HUES6 (cell line): ENCODE measurements at regions not wholly inside any gene's neighbourhood (a gene's known extent, or its start where the extent isn't known, plus 50 kb on each side); places are given as distances from the start of the nearest gene placed in this dataset.

Source experiments
- H3K27ac ChIP-seq: 2 replicates; pipeline ENCODE4 v1.7.0; 2013; ENCODE audit warnings: low read depth, mild to moderate bottlenecking, low read length, inconsistent platforms
- H3K27me3 ChIP-seq: 2 replicates; pipeline ENCODE4 v1.6.1; 2013; ENCODE audit warnings: low read length; ENCODE audit not compliant: control insufficient read depth, insufficient read depth
- H3K36me3 ChIP-seq: 2 replicates; pipeline ENCODE4 v1.6.1; 2013; ENCODE audit warnings: low read length; ENCODE audit not compliant: control insufficient read depth, insufficient read depth
- H3K4me1 ChIP-seq: 2 replicates; pipeline ENCODE4 v1.6.1; 2013; ENCODE audit warnings: low read length; ENCODE audit not compliant: control insufficient read depth, insufficient read depth
- H3K4me3 ChIP-seq: 2 replicates; pipeline ENCODE4 v1.5.1; 2013; ENCODE audit warnings: low read depth, low read length
- H3K9ac ChIP-seq: one replicate; pipeline ENCODE4 v1.6.1; 2013; ENCODE audit warnings: mild to moderate bottlenecking, low read length
- H3K9me3 ChIP-seq: 2 replicates; pipeline ENCODE4 v1.6.1; 2013; ENCODE audit warnings: low read depth, low read length; ENCODE audit not compliant: control insufficient read depth, insufficient read depth

DNA sequence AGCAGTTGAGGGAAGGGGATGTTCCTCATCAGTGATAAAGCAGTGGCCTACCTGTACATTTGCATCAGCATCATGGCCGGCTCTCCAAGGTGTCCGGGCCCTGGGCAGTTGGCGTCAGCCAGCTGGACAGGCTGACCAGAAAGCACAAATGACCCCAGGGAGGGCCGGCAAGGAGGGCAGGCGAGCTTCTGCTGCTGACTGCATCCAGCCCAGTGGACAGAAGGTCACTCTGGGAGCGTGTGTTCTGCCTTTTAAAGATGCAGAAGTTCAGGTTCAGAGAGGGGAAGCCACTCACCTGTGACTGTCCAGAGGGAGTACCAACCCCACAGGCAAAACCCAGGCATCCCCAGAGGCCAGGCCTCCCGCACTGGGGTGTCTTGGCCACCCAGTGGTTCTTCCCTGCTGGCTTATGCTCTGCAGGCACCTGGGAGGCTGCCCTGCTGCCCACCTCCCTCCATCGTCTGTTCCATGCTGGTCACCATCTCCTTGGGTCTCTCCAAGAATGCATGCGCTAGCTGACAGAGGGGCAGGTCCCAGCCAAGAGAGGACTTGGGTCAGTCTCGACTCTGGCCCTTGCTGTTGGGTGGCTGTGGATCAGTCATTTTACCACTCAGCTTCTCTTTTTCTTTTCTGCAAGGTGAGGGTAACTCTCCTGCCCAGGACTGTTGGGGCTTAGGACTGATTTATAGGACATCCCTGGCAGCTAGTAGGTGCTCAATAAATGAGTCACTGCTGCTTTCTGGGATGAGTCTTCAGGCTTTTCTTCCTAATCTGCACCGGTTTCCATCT is 89.9 kb downstream of the INHBB start:
- H3K27me3 ChIP-seq = peaks cover 80% of the 10 kb centered on the region
- H3K27ac ChIP-seq = no peak overlapping the region
- H3K4me3 ChIP-seq = no peak overlapping the region
- no peaks in the 10 kb centered on the region for H3K9me3 ChIP-seq
- H3K4me1 ChIP-seq = peaks cover 16% of the 10 kb centered on the region
- H3K36me3 ChIP-seq = no peaks in the 10 kb centered on the region
- H3K9ac ChIP-seq = no peak overlapping the region

DNA sequence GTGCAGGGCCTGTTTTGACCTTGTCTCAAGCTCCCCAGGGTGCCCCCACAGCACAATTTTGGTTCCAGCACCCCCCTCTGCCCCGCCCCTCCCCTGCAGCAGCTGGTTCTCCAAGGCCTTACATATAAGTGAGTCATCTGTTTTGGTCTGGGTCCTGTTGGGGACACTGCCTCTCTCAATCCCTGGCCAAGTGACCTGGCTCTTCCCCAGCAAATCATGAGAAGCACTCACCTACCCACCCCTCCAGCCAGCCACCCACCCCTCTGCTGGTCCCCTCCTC is 90.5 kb downstream of the INHBB start:
- peaks cover 80% of the 10 kb centered on the region for H3K27me3 ChIP-seq
- no peak overlapping the region for H3K9ac ChIP-seq
- peaks cover 16% of the 10 kb centered on the region for H3K4me1 ChIP-seq

DNA sequence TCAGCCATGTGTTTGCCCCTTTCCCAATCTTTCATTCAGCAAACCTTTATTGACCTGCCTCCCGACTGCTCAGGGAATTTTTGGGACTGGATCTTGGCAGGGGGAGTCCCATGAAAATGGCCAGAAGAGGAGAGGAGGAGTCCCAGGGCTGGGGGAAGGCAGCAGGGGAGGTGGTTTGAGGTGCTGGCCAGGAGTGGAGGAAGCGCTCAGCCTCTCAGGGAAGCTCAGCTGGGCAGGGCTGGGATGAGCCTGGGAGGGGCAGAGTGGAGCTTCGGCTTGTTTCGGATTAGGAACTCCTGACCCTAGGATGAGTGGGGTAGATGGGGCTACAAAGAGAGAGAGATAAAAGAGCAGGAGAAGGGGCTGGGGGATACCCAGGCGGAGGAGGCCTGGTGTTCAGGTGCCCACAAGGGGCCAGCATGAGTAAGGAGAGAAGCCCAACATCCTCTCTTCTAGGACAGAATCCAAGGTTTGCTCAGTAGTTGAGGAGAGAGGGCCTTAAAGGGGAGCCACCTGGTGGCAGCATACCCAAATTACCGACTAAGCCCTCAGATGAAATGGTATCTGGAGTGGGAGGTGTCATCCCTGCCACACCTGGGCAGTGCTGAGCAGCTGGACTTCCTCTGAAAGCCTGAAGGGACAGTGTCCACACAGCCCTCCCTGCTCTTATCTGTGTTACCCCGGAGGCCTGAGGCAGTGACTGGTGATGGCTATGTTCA is 91.1 kb downstream of the INHBB start:
- H3K9me3 ChIP-seq = no peaks in the 10 kb centered on the region
- H3K9ac ChIP-seq = no peak overlapping the region
- H3K27me3 ChIP-seq = peaks cover 83% of the 10 kb centered on the region
- no peaks in the 10 kb centered on the region for H3K36me3 ChIP-seq
- H3K4me1 ChIP-seq = peaks cover 16% of the 10 kb centered on the region
- no peak overlapping the region for H3K27ac ChIP-seq
- H3K4me3 ChIP-seq = no peak overlapping the region

More for the DNA sequence above, 90.5 kb downstream of the INHBB start:
- no peak overlapping the region for H3K4me3 ChIP-seq
- H3K27ac ChIP-seq = no peak overlapping the region
- H3K9me3 ChIP-seq = no peaks in the 10 kb centered on the region
- no peaks in the 10 kb centered on the region for H3K36me3 ChIP-seq

DNA sequence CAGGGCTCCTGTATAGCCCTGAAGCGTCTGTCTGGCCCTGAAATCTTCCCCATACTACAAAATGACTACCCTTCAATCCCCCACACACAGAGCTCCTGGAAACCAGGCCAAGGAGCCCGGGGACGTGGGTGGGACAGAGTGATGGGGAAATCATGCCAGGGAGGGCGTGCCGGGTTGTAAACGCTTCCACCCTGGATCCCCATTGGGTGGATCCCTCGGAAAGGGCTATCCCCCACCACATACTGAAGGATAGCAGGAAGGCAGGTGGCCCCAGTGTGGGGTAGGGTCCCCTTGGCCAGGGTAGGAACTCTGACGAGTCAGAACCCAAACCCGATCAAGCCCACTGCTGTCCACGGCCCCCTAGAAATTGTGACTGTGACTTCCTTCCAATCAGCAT is 91.7 kb downstream of the INHBB start:
- H3K9me3 ChIP-seq = no peaks in the 10 kb centered on the region
- H3K9ac ChIP-seq = no peak overlapping the region
- H3K27ac ChIP-seq = no peak overlapping the region
- H3K4me1 ChIP-seq = peaks cover 18% of the 10 kb centered on the region
- no peaks in the 10 kb centered on the region for H3K36me3 ChIP-seq
- H3K4me3 ChIP-seq = no peak overlapping the region
- peaks cover 89% of the 10 kb centered on the region for H3K27me3 ChIP-seq

DNA sequence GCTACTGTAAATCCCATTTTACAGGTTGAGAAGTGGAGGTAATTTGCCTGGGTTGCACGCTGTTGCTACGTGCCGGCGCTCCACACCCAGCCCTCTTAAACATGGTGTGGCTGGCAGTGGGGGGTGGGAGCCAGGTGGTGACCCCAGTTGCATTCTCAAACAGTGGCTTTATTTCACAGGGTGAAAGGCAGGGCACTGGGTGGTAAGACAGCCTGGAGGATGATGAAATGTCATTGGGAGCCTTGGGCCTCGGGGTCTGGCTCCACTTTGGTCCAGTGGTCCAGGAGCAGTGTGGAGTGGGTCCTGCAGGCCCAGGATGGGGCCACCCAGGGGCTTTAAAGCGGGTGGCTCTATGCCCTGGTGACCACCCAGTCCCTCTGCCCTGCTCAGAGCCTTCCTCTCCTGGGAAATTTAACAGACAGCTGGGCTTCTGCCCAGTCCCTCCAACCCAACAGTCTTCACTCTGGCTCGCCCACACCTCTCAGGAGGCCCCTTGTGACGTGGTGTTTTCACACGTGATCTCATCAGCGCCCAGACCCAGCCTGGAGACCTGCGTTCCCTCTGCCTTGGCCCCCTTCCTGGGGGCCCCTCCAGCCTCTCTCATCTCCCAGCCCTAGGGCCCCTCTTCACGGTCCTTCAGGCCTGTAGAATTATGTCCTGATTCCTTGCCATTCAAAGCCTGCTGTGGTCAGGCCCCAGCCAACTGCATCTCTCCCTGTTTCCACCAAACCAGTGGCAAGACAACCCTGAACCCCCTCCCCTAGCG is 92.5 kb downstream of the INHBB start:
- H3K4me3 ChIP-seq = no peak overlapping the region
- peaks cover 92% of the 10 kb centered on the region for H3K27me3 ChIP-seq
- H3K9me3 ChIP-seq = no peaks in the 10 kb centered on the region
- no peak overlapping the region for H3K27ac ChIP-seq
- peaks cover 24% of the 10 kb centered on the region for H3K4me1 ChIP-seq
- no peak overlapping the region for H3K9ac ChIP-seq
- no peaks in the 10 kb centered on the region for H3K36me3 ChIP-seq

DNA sequence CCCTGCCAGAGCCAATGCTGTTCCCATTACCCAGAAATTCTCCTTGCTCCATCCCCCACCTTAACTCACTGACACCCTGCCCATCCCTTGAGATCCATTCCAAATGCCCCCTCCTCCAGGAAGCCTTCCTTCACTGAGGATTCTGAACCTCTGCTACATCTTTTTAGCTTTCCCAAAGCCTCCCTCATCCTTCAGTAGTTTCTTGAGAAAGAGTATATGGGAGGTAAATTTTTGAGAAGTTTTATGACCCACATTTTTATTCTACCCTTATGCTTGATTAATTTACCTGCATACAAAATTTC is 93.1 kb downstream of the INHBB start:
- peaks cover 92% of the 10 kb centered on the region for H3K27me3 ChIP-seq

DNA sequence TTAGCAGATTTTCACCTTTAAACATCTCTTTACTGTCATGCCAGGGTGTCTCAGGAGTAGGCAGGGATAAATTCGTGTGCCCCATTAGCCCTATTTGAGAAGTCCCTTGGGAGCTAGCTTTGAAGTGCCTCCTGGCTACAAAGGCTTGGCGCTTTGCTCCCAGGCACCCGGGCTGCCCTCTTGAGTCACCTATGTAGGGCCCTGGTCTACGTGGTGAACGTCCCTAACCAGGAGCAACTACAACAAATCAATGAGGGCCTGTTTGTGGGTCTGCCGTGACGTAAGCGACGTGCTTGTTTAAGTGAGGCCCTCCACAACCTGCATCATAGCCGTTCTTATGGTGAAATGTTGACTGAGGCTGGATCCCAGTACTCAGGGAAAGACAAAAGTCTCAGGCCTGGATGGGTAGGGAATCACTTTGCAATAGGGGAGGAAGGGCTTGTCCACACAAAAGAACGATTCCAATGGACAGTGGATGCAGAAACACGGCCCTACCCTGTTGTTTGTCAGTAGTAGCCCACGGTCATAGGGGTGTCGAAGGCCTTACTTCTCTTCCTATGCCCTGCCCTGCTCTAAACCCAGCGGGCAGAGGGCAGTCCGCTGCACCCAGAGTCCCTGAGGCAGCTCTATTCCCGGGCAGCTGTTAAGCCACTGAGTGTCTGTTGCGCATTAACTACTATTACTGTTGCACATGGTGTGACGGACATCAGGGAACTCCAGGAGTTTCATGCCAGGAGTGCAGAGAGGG is 93.9 kb downstream of the INHBB start:
- Histone ChIP-seq H3K4me3 (no peak overlapping the region), H3K27ac (no peak overlapping the region), H3K9ac (no peak overlapping the region), H3K4me1 (peaks cover 17% of the 10 kb centered on the region), H3K27me3 (peaks cover 92% of the 10 kb centered on the region), H3K36me3 (no peaks in the 10 kb centered on the region), H3K9me3 (no peaks in the 10 kb centered on the region)

More for the DNA sequence above, 93.1 kb downstream of the INHBB start:
- H3K4me3 ChIP-seq = no peak overlapping the region
- H3K36me3 ChIP-seq = no peaks in the 10 kb centered on the region
- no peak overlapping the region for H3K9ac ChIP-seq
- no peak overlapping the region for H3K27ac ChIP-seq
- H3K9me3 ChIP-seq = no peaks in the 10 kb centered on the region
- H3K4me1 ChIP-seq = peaks cover 24% of the 10 kb centered on the region

DNA sequence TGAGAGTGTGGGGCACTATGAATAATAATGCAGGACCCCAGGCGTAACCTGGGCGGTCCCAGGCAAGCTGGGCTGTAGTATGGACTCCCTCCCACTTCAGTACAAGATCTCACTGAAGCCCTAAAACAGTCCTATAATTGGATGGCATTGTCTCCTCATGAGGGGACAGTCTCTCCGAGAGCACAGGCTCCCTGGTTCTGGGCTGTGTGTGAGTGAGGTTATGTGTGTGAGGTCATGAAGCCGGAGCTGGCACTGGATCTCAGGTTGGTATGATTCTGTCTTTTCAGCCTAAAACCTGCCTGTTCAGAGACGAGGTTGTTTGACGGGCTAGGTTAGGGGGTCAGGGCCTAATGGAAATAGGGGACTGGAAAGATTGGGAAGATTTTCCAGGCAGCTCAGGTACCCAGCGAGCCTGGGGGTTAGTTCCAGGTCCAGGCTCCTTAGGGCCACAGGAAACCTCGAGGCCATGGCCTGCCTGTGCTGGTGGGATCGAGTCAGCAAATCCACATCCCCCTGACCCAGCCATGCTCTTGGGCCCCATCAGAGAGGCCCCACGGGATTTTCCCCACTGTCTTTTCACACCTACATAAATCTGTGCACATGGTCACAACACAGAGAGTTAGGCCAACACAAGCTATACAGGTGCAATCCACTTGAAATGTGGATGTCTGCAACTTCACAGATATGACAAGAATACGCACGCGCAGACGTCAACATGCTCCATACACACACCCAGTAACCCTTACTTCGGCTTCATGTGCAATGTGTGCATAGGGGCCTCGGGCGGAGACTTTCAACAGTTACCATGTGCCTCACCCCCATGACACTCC is 94.8 kb downstream of the INHBB start:
- no peak overlapping the region for H3K4me3 ChIP-seq
- no peaks in the 10 kb centered on the region for H3K36me3 ChIP-seq
- peaks cover 92% of the 10 kb centered on the region for H3K27me3 ChIP-seq
- H3K9ac ChIP-seq = no peak overlapping the region
- peaks cover 13% of the 10 kb centered on the region for H3K4me1 ChIP-seq
- H3K27ac ChIP-seq = no peak overlapping the region
- H3K9me3 ChIP-seq = no peaks in the 10 kb centered on the region

DNA sequence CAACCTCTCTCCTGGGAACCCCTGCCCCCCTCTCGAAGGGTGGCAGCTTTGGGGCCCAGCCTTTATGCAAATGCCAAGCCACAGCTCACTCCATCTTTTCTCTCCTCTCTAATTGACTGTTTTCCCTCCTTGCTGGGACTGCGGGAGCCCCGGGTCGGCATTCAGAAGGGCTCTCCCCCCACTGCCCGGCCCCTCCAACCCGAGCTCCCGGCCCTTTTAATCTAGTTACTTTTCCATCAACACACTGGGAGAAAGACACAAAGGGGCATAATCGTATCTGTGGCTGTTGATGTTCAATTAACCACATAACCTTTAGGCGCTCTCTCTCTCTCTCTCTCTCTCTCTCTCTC is 95.4 kb downstream of the INHBB start:
- Histone ChIP-seq H3K4me1 (peaks cover 13% of the 10 kb centered on the region), H3K9ac (no peak overlapping the region), H3K27me3 (peaks cover 88% of the 10 kb centered on the region), H3K27ac (no peak overlapping the region), H3K36me3 (no peaks in the 10 kb centered on the region), H3K9me3 (no peaks in the 10 kb centered on the region), H3K4me3 (no peak overlapping the region)

DNA sequence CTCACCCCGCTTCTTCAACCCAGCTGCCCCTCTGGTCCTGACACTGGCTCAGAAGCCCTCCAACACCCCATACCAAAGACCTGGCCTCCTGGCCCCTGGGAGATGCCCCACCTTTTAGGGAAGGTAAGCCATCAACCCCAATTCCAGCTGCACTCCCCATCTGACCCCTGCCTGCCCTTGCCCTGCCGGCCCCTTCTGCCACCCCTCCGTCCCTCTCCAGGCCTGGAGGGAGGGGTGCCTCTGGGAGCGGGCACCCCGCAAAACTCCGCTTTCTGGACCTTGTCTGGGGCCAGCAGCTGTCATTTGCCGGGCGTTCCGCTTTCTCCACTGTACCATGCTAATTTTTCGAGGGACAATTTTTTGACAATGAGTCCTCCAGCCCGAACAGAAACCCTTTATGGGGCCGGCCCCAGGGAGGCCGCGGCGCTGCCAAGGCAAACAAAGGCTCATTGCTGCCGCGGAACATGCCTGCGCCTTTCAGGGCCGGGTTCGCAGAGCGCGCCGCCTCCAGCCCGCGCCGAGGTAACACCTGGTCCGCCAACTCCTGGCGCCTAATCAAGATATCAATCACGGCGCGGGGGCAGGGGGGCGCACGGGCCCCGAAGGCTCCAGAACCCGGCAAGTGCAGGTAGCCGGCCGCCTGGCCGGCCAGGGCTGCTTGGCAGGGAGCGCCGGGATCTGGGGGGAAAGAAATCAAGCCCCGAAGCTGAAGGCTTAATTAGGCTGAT is 96.0 kb downstream of the INHBB start:
- no peaks in the 10 kb centered on the region for H3K36me3 ChIP-seq
- H3K9me3 ChIP-seq = no peaks in the 10 kb centered on the region
- peaks cover 10% of the 10 kb centered on the region for H3K4me1 ChIP-seq
- H3K9ac ChIP-seq = no peak overlapping the region
- no peak overlapping the region for H3K27ac ChIP-seq
- peaks cover 90% of the 10 kb centered on the region for H3K27me3 ChIP-seq
- peak overlapping the region; percentile 71 for H3K4me3 ChIP-seq
